Stimulated activated CD8-positive, alpha-beta memory T cell treated with anti-CD3 and anti-CD28 coated beads, Interleukin-4, amount 100 ng/mL, for 4 hours (primary cell): ENCODE measurements at regions not wholly inside any gene's neighbourhood (a gene's known extent, or its start where the extent isn't known, plus 50 kb on each side); places are given as distances from the start of the nearest gene placed in this dataset.
"Not testable (repeated sequence)": the region's sequence is repeated elsewhere in the genome, so short reads cannot be mapped to it uniquely, and the experiment has no call there.

Experiments used
- DNase-seq, 2 donors: peaks; one replicate each; pipeline ENCODE4 v3.0.0-alpha.2; 2020; ENCODE audit warnings: low read depth in 2 of 2, low spot score in 1 of 2

GRCh38 chr22:11795979-11796378 lies 3732.0 kb upstream of the OR11H1 start:
- not testable (repeated sequence) for DNase-seq

GRCh38 chr22:11815481-11815880 lies 3712.5 kb upstream of the OR11H1 start:
- DNase-seq: not testable (repeated sequence)

- not testable (repeated sequence) for DNase-seq
These were observed 3709.1 kb upstream of the OR11H1 start for GRCh38 chr22:11818845-11819244.

- DNase-seq: not testable (repeated sequence)
These were observed 3705.7 kb upstream of the OR11H1 start for GRCh38 chr22:11822326-11822725.

- not testable (repeated sequence) for DNase-seq
These were observed 3703.0 kb upstream of the OR11H1 start for GRCh38 chr22:11825009-11825408.

GRCh38 chr22:11826000-11826399 lies 3702.0 kb upstream of the OR11H1 start:
- not testable (repeated sequence) for DNase-seq

GRCh38 chr22:11829426-11829825 lies 3698.6 kb upstream of the OR11H1 start:
- DNase-seq: peak in 1 of 2 donors; percentile 0
